ENCODE measurements at regions not wholly inside any gene's neighbourhood (a gene's known extent, or its start where the extent isn't known, plus 50 kb on each side); places are given as distances from the start of the nearest gene placed in this dataset.

DNA sequence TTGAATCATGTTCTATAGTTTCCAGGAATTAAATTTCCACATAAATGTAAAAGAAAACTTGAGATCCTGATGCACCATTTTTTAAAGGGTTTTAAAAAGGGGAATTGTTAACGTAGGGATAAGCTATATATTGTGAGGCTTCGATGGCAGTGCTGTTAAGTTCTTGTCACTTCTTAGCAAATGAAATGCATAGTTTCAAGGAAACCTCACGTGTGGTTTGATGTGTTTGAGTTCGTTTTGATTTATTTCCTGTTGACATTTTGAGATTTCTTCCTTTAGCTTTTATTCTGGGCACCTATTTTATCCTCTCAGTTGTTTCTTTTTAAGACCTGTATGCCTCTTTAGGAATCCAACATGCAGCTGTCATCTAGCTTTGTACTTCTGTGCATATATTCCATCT is 301.0 kb downstream of the DOCK8 start:
- Histone ChIP-seq H3K27ac (ENCODE audit: low read length) (no peak overlapping the region), H3K4me3 (ENCODE audit: low read length) (no peak overlapping the region), H3K27me3 (ENCODE audit: control insufficient read depth, insufficient read depth) (no peaks in the 10 kb centered on the region), H3K9me3 (ENCODE audit: control insufficient read depth, low read length) (no peaks in the 10 kb centered on the region), H3K4me1 (ENCODE audit: control insufficient read depth, insufficient read depth, low read length) (peaks cover 3% of the 10 kb centered on the region)
- ATAC-seq, result no peak
- intact Hi-C loops (cut with DNase I), result no loop called here
- WGBS, result 77% methylated on average over 4 of the region's 4 CpGs
- no peak for DNase-seq

DNA sequence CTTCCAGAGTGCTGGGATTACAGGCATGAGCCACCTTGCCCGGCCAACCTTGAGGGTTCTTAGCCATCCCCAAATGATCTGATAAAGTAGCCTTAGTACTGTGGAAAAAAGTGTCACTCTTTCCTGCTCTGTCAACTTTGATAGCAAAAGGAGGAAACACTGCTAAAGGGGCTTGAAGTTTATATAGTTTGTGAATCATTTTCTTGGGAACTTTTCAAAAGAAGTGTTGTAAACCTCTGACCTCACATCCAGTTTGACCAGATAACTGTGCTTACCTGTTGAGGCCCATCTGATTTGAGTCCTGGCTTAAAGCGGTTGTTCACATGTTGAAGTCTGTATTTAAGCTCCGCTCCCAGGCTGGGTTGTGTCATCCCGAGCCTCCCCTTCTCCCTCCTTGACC is 303.3 kb downstream of the DOCK8 start:
- Histone ChIP-seq H3K4me1 (ENCODE audit: control insufficient read depth, insufficient read depth, low read length) (peaks cover 10% of the 10 kb centered on the region), H3K9me3 (ENCODE audit: control insufficient read depth, low read length) (no peaks in the 10 kb centered on the region), H3K27ac (ENCODE audit: low read length) (no peak overlapping the region), H3K4me3 (ENCODE audit: low read length) (no peak overlapping the region), H3K27me3 (ENCODE audit: control insufficient read depth, insufficient read depth) (no peaks in the 10 kb centered on the region)
- DNase-seq (no peak), ATAC-seq (peak in 1 of 2 donors; percentile 54)
- 83% methylated on average over 4 of the region's 4 CpGs for WGBS
- intact Hi-C loops (cut with DNase I), result no loop called here

- Histone ChIP-seq H3K4me1 (ENCODE audit: control insufficient read depth, insufficient read depth, low read length) (peaks cover 13% of the 10 kb centered on the region), H3K27me3 (ENCODE audit: control insufficient read depth, insufficient read depth) (no peaks in the 10 kb centered on the region), H3K27ac (ENCODE audit: low read length) (no peak overlapping the region), H3K9me3 (ENCODE audit: control insufficient read depth, low read length) (no peaks in the 10 kb centered on the region), H3K4me3 (ENCODE audit: low read length) (no peak overlapping the region)
- intact Hi-C loops (cut with DNase I), result no loop called here
- DNase-seq, result no peak
- WGBS, result 79% methylated on average over 5 of the region's 5 CpGs
- peak in 1 of 2 donors; percentile 55 for ATAC-seq
Observed at GRCh38 chr9:518540-518939, 303.9 kb downstream of the DOCK8 start.

- peaks cover 13% of the 10 kb centered on the region for H3K4me1 ChIP-seq (ENCODE audit: control insufficient read depth, insufficient read depth, low read length)
- no peak overlapping the region for H3K4me3 ChIP-seq (ENCODE audit: low read length)
- intact Hi-C loops (cut with DNase I), result no loop called here
- no peaks in the 10 kb centered on the region for H3K9me3 ChIP-seq (ENCODE audit: control insufficient read depth, low read length)
- DNase-seq (no peak), ATAC-seq (no peak)
- no peaks in the 10 kb centered on the region for H3K27me3 ChIP-seq (ENCODE audit: control insufficient read depth, insufficient read depth)
- 59% methylated on average over 3 of the region's 3 CpGs for whole genome bisulfite sequencing
- no peak overlapping the region for H3K27ac ChIP-seq (ENCODE audit: low read length)
Observed at GRCh38 chr9:519579-519978, 304.9 kb downstream of the DOCK8 start.

DNA sequence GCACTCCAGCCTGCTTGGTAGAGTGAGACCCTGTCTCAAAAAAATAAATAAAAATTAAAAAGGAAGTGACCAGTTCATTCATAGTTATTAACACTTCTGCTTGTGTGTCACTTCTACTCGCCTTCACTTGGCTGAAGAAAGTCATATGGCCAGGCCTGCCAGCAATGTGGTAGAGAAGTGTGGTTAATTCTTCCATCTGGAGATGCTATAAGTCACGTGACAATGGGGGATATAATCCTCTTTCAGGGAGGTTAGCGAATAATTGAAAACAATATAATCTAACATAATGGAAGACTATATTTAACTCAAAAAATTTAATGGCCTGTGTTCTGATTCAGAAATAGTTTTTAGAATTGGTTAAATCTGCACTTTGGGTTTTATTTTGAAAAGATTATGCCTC is 305.6 kb downstream of the DOCK8 start:
- H3K27me3 ChIP-seq (ENCODE audit: control insufficient read depth, insufficient read depth), result no peaks in the 10 kb centered on the region
- intact Hi-C loops (cut with DNase I), result no loop called here
- H3K4me3 ChIP-seq (ENCODE audit: low read length), result no peak overlapping the region
- no peak for DNase-seq
- WGBS, result 66% methylated on average over 3 of the region's 3 CpGs
- no peak overlapping the region for H3K27ac ChIP-seq (ENCODE audit: low read length)
- no peak for ATAC-seq
- no peaks in the 10 kb centered on the region for H3K9me3 ChIP-seq (ENCODE audit: control insufficient read depth, low read length)
- H3K4me1 ChIP-seq (ENCODE audit: control insufficient read depth, insufficient read depth, low read length), result peaks cover 13% of the 10 kb centered on the region

- peak; percentile 15 to 30 for ATAC-seq
- 78% methylated on average over 5 of the region's 5 CpGs for WGBS
Observed at GRCh38 chr9:522190-522589, 307.5 kb downstream of the DOCK8 start.

GRCh38 chr9:522658-523057 is 308.0 kb downstream of the DOCK8 start:
- H3K9me3 ChIP-seq (ENCODE audit: control insufficient read depth, low read length), result no peaks in the 10 kb centered on the region
- peak overlapping the region; percentile 59 for H3K27ac ChIP-seq (ENCODE audit: low read length)
- DNase-seq, result peak in 2 of 3 donors; percentile 35 to 69
- H3K4me1 ChIP-seq (ENCODE audit: control insufficient read depth, insufficient read depth, low read length), result peaks cover 12% of the 10 kb centered on the region
- peak; percentile 73 to 91 for ATAC-seq
- no peak overlapping the region for H3K4me3 ChIP-seq (ENCODE audit: low read length)
- WGBS, result 32% methylated on average over 1 of the region's 1 CpG
- intact Hi-C loops (cut with DNase I), result no loop called here
- no peaks in the 10 kb centered on the region for H3K27me3 ChIP-seq (ENCODE audit: control insufficient read depth, insufficient read depth)

More at GRCh38 chr9:522190-522589, 307.5 kb downstream of the DOCK8 start:
- H3K9me3 ChIP-seq (ENCODE audit: control insufficient read depth, low read length), result no peaks in the 10 kb centered on the region
- intact Hi-C loops (cut with DNase I), result no loop called here
- no peak for DNase-seq
- peaks cover 12% of the 10 kb centered on the region for H3K4me1 ChIP-seq (ENCODE audit: control insufficient read depth, insufficient read depth, low read length)
- H3K4me3 ChIP-seq (ENCODE audit: low read length), result no peak overlapping the region
- H3K27me3 ChIP-seq (ENCODE audit: control insufficient read depth, insufficient read depth), result no peaks in the 10 kb centered on the region
- H3K27ac ChIP-seq (ENCODE audit: low read length), result peak overlapping the region; percentile 59

DNA sequence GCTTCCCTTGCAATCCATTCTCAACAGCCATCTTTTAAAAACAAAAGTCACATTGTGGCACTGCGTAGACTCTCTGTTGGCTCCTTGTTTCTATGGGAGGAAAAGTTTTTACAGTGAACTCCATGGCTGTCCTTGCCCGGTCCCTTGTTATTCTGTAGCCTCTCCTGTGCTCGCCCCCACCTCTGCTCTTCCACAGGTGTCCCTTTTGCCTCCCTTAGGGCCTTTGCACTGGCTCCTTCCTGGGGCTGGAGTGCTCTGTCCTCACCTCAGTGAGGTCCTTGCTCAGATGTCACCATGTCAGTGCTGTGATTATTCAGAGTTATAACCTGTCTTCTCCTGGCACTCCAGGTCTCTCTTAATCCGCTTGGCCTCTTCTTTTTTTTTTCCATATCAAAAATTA is 308.8 kb downstream of the DOCK8 start:
- Histone ChIP-seq H3K27me3 (ENCODE audit: control insufficient read depth, insufficient read depth) (no peaks in the 10 kb centered on the region), H3K27ac (ENCODE audit: low read length) (peak overlapping the region; percentile 20), H3K4me1 (ENCODE audit: control insufficient read depth, insufficient read depth, low read length) (peaks cover 12% of the 10 kb centered on the region), H3K4me3 (ENCODE audit: low read length) (no peak overlapping the region), H3K9me3 (ENCODE audit: control insufficient read depth, low read length) (no peaks in the 10 kb centered on the region)
- ATAC-seq (peak; percentile 5 to 27), DNase-seq (no peak)
- WGBS, result 96% methylated on average over 4 of the region's 4 CpGs
- intact Hi-C loops (cut with DNase I), result no loop called here

GRCh38 chr9:524008-524407 is 309.3 kb downstream of the DOCK8 start:
- no peak overlapping the region for H3K27ac ChIP-seq (ENCODE audit: low read length)
- no peak overlapping the region for H3K4me3 ChIP-seq (ENCODE audit: low read length)
- H3K27me3 ChIP-seq (ENCODE audit: control insufficient read depth, insufficient read depth), result no peaks in the 10 kb centered on the region
- DNase-seq (no peak), ATAC-seq (peak; percentile 40 to 54)
- no peaks in the 10 kb centered on the region for H3K9me3 ChIP-seq (ENCODE audit: control insufficient read depth, low read length)
- peaks cover 12% of the 10 kb centered on the region for H3K4me1 ChIP-seq (ENCODE audit: control insufficient read depth, insufficient read depth, low read length)
- 28% methylated on average over 2 of the region's 2 CpGs for WGBS
- intact Hi-C loops (cut with DNase I), result no loop called here

DNA sequence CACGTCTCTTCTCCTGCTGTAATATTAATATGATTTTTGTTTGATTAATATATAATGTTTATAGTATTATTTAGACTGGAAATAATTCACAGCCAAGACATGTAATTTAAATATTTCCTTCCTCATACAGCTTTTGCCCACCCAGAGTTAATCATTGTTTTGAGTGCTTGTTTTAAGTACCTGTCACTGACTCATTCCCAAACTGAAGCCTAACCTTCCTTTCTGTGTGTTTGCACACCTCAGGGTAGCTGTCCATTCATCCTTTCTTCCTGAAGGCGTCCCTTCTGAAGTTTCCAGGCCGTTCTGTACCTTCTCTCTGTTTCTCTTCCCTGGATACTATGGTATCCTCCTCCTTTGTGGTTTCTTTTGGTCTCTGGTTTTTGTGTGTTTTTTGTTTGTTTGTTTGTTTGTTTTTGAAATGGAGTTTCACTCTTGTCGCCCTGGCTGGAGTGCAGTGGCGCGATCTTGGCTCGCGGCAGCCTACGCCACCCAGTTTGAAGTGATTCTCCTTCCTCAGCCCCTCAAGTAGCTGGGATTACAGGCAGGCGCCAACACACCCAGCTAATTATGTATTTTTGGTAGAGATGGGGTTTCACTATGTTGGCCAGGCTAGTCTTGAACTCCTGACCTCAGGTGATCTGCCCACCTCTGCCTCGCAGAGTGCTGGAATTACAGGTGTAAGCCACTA is 312.4 kb downstream of the DOCK8 start:
- intact Hi-C loops (cut with DNase I), result no loop called here
- Histone ChIP-seq H3K27ac (ENCODE audit: low read length) (no peak overlapping the region), H3K9me3 (ENCODE audit: control insufficient read depth, low read length) (no peaks in the 10 kb centered on the region), H3K4me1 (ENCODE audit: control insufficient read depth, insufficient read depth, low read length) (peaks cover 14% of the 10 kb centered on the region), H3K27me3 (ENCODE audit: control insufficient read depth, insufficient read depth) (no peaks in the 10 kb centered on the region), H3K4me3 (ENCODE audit: low read length) (no peak overlapping the region)
- WGBS, result 91% methylated on average over 11 of the region's 11 CpGs
- DNase-seq (no peak), ATAC-seq (no peak)

GRCh38 chr9:529731-530130 is 311.8 kb upstream of the DMRT1 start:
- no peak for ATAC-seq
- no peak for DNase-seq
- Histone ChIP-seq H3K4me1 (ENCODE audit: control insufficient read depth, insufficient read depth, low read length) (peaks cover 4% of the 10 kb centered on the region), H3K27me3 (ENCODE audit: control insufficient read depth, insufficient read depth) (no peaks in the 10 kb centered on the region), H3K9me3 (ENCODE audit: control insufficient read depth, low read length) (no peaks in the 10 kb centered on the region), H3K27ac (ENCODE audit: low read length) (no peak overlapping the region), H3K4me3 (ENCODE audit: low read length) (no peak overlapping the region)
- WGBS, result 64% methylated on average over 4 of the region's 4 CpGs
- intact Hi-C loops (cut with DNase I), result no loop called here

DNA sequence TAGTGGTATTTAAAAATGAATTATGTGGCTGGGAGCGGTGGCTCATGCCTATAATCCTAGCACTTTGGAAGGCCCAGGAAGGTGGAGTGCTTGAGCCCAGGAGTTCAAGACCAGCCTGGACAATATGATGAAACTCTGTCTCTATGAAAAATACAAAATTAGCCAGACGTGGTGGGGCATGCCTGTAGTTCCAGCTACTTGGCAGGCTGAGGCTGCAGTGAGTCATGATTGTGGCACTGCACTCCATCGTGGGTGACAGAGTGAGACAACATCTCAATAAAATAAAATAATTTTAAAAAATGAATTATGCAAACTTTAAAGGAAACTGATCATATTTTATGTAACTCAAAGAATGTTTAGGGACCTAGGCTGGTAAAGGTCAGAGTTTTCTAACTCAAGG is 310.8 kb upstream of the DMRT1 start:
- H3K4me1 ChIP-seq (ENCODE audit: control insufficient read depth, insufficient read depth, low read length), result peaks cover 12% of the 10 kb centered on the region
- no peak overlapping the region for H3K27ac ChIP-seq (ENCODE audit: low read length)
- H3K4me3 ChIP-seq (ENCODE audit: low read length), result no peak overlapping the region
- no peaks in the 10 kb centered on the region for H3K9me3 ChIP-seq (ENCODE audit: control insufficient read depth, low read length)
- ATAC-seq (peak; percentile 68 to 84), DNase-seq (peak; percentile 53 to 78 (median 68))
- intact Hi-C loops (cut with DNase I), result no loop called here
- H3K27me3 ChIP-seq (ENCODE audit: control insufficient read depth, insufficient read depth), result no peaks in the 10 kb centered on the region
- 41% methylated on average over 3 of the region's 3 CpGs for WGBS

All from right cardiac atrium (tissue), 5 donors.